IMR-90 (cell line): ENCODE measurements at regions not wholly inside any gene's neighbourhood (a gene's known extent, or its start where the extent isn't known, plus 50 kb on each side); places are given as distances from the start of the nearest gene placed in this dataset.

Source experiments
- BHLHE40 ChIP-seq: fragments of 150-350 bp; IDR thresholded peaks from 2 replicates; pipeline ENCODE4 v1.6.1; 2016; ENCODE audit warnings: mild to moderate bottlenecking, low read depth, low read length
- CEBPB ChIP-seq: IDR thresholded peaks from 2 replicates; pipeline ENCODE4 v1.6.1; 2012; ENCODE audit warnings: low read depth, low read length, improper control_type of control experiment
- CHD1 ChIP-seq: IDR thresholded peaks from 2 replicates; pipeline ENCODE4 v1.6.1; 2012; ENCODE audit warnings: low read depth, low read length, improper control_type of control experiment
- CTCF ChIP-seq: conservative IDR thresholded peaks from 2 replicates; pipeline ENCODE4 v1.5.1; 2012; ENCODE audit warnings: mild to moderate bottlenecking, low read depth, low read length, improper control_type of control experiment
- FOS ChIP-seq: fragments of 150-350 bp; IDR thresholded peaks from 2 replicates; pipeline ENCODE4 v1.6.1; 2016; ENCODE audit warnings: low read depth, low read length
- MAFK ChIP-seq: IDR thresholded peaks from 2 replicates; pipeline ENCODE4 v1.6.1; 2012; ENCODE audit warnings: low read depth, low read length, improper control_type of control experiment
- MAZ ChIP-seq: IDR thresholded peaks from 2 replicates; pipeline ENCODE4 v1.6.1; 2012; ENCODE audit warnings: low read depth, mild to moderate bottlenecking, low read length, improper control_type of control experiment, moderate library complexity, borderline replicate concordance
- MXI1 ChIP-seq: IDR thresholded peaks from 2 replicates; pipeline ENCODE4 v1.6.1; 2012; ENCODE audit warnings: low read depth, mild to moderate bottlenecking, low read length, moderate library complexity, borderline replicate concordance
- NFE2L2 ChIP-seq: fragments of 150-350 bp; IDR thresholded peaks from 2 replicates; pipeline ENCODE4 v1.6.1; 2016; ENCODE audit warnings: low read depth, mild to moderate bottlenecking, low read length
- POLR2A ChIP-seq: IDR thresholded peaks from 2 replicates; pipeline ENCODE4 v1.6.1; 2012; ENCODE audit warnings: mild to moderate bottlenecking, low read depth, low read length
- RAD21 ChIP-seq: IDR thresholded peaks from 2 replicates; pipeline ENCODE4 v1.6.1; 2012; ENCODE audit warnings: low read length, improper control_type of control experiment
- RFX5 ChIP-seq: IDR thresholded peaks from 2 replicates; pipeline ENCODE4 v1.8.0; 2012; ENCODE audit warnings: low read depth, mild to moderate bottlenecking, low read length, moderate library complexity
- SMC3 ChIP-seq: fragments of 150-350 bp; IDR thresholded peaks from 2 replicates; pipeline ENCODE4 v1.6.1; 2016; ENCODE audit warnings: low read depth, mild to moderate bottlenecking, antibody characterized with exemption, low read length, moderate library complexity
- USF2 ChIP-seq: fragments of 150-350 bp; IDR thresholded peaks from 2 replicates; pipeline ENCODE4 v1.6.1; 2017; ENCODE audit warnings: mild to moderate bottlenecking, antibody characterized with exemption, low read length, low read depth

DNA sequence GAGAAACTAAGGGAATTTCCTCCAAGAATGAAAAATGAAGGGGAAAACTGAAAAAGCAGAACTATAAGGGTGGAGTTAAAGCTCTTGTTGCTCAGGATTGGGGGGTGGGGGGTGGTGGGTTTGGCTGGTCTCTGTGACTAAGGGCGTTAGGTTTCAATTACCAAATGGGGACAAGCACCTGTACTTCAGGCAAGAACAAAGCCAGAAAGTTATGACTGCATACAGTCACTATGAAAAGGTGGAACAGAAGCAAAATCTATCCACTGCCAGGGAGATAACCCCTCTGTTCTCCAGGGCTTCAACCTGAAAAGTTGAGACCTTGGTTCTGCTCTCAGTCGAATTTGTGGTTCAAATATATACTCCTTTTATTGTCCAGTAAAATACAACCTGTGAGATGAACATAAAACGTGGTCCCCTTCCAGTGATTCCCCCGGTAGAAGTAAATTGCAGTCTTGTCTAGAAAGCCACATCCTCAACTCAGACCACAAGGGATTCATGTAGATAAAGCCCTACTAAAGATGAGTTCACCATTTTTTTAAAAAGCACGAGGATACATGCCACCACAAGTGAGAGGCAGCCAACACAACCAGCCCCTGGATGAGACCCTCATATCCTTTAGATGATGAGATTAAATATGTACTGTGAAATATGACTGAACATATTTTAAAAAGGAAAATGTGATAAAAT, 257.1 kb upstream of the RPS6KA3 start:
- TF ChIP-seq POLR2A (no peak), CTCF (no peak), SMC3 (no peak), RAD21 (no peak), FOS (no peak), CEBPB (no peak), MAFK (no peak), USF2 (no peak), MAZ (no peak), RFX5 (no peak), BHLHE40 (no peak), CHD1 (no peak), NFE2L2 (no peak), MXI1 (no peak)
